ENCODE measurements at regions not wholly inside any gene's neighbourhood (a gene's known extent, or its start where the extent isn't known, plus 50 kb on each side); places are given as distances from the start of the nearest gene placed in this dataset.
"Not testable (repeated sequence)": the region's sequence is repeated elsewhere in the genome, so short reads cannot be mapped to it uniquely, and the experiment has no call there.

DNA sequence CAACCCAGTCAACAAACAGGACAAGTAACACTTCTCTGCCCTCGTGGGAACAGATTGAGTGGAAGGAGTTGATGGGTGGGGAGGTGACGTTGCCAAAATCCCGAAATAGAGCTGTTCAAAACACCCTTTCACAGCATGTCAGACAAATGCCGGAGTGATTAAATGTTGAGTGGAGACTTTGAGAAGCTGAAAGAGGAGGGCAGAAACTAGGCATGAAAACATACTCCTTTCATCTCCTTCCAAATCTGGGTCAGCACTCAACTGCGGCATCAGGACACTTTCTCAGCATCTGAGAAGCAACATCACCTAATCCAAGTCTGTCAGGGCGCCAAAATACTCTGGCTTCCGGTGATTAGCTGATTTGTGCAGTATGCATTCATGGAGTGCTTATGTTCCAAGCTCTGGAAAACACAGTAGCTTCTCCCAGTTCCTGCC is 51.5 kb upstream of the MRI1 start:
- no peak for DNase-seq
- in situ Hi-C loops (cut with HindIII; ENCODE audit: low pct_ligation_motif_present, low pct_unique_long_range_greater_than_20kb, low sequenced_read_pairs), result no loop called here

DNA sequence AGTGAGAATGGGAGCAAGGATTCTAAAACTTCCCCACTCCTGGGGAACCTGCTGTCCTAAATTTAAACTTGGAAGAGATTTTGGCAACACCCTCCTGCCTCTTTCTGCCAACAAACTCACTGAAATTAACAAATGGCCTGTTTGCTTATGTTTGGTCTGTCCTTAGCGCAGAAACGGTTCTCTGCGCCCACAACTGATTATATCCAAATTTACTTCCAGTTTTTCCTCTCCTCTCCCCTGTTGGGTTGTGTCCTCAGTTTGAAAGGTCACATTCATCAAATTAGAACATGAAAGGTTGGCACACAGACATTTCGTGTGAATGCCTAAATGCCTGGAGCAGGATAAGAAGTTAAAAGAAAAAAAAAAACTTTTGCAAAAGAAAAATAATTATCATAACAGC is 56.4 kb upstream of the MRI1 start:
- in situ Hi-C loops (cut with HindIII; ENCODE audit: low pct_ligation_motif_present, low pct_unique_long_range_greater_than_20kb, low sequenced_read_pairs), result no loop called here
- DNase-seq, result no peak

DNA sequence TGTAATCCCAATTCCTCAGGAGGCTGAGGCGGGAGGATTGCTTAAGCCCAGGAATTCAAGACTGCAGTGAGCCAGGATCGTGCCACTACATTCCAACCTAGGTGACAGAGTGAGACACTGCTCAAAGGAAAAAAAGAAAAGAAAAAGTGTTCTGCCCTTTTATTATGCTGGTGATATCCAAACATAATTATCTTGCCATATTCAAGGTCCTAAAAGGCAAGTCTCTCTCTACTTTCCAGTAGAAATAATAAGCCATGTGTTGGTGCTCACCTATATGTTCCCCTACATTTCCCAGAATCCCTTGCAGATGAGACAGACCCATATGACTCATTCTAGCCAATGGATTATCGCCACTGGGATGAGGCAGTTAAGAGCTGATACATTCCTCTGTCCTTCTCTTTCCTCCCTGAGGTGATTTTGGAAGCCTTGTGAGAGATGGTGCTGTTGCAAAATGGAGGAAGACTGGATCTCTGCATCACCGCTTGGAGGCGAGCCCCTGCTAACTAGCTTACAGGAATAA is 58.3 kb upstream of the MRI1 start:
- DNase-seq, result no peak

DNA sequence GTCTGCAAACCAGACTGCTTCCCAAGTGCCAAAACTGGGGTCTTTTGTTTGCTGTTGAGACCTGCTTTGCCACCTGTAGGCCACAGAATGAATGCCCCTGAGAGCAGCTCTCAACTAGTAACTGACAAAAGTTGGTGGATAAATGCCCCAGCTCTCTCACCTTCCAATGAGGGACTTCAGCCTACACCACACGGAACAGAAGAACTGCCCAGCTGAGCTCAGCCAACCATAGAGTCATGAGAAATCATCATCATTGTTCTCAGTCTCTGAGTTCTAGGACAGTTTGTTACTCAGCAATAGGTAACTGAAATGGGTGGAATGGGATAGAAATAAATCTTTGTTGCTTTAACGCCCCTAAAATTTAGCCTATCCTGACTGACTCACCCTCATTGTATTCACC is 59.1 kb upstream of the MRI1 start:
- in situ Hi-C loops (cut with HindIII; ENCODE audit: low pct_ligation_motif_present, low pct_unique_long_range_greater_than_20kb, low sequenced_read_pairs), result no loop called here
- DNase-seq, result no peak

More for the DNA sequence above, 58.3 kb upstream of the MRI1 start:
- in situ Hi-C loops (cut with HindIII; ENCODE audit: low pct_ligation_motif_present, low pct_unique_long_range_greater_than_20kb, low sequenced_read_pairs), result no loop called here

DNA sequence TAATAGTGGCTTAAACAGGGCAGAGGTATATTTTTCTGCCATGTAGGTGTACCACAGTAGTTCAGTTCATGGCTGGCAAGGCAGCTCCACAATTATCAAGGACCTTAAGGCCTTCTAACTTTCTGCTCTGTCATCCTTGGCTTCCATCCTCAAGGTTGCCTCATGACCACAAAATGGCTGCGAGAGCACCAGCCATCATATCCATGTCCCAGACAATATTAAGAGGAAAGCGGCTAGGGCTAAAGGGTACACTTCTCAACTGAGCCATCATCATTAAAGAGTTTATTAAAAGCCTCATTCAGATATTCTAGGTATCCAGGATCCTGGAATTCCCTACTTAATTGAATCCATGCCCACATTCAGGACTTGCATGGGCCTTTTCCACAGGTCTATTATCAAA is 62.7 kb upstream of the MRI1 start:
- no peak for DNase-seq
- in situ Hi-C loops (cut with HindIII; ENCODE audit: low pct_ligation_motif_present, low pct_unique_long_range_greater_than_20kb, low sequenced_read_pairs), result no loop called here

DNA sequence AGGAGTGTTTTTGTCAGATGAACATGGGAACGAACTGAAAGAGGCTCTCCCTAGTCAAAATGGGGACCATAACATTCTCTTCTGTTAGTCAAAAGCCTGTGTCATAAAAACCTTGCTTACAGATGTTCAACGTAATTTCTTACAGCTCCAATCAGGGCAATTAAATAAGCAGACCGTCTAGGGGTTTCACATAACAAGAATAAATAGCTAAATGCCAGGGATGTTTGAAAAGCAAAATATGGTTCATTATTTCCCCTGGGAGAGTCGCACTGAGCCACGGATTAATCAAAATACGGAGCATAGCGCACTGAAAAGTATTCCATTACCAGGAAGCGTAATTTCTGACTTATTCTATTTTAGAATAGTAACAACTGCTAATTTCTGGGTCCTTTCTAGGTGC is 63.7 kb upstream of the MRI1 start:
- in situ Hi-C loops (cut with HindIII; ENCODE audit: low pct_ligation_motif_present, low pct_unique_long_range_greater_than_20kb, low sequenced_read_pairs), result no loop called here
- no peak for DNase-seq

DNA sequence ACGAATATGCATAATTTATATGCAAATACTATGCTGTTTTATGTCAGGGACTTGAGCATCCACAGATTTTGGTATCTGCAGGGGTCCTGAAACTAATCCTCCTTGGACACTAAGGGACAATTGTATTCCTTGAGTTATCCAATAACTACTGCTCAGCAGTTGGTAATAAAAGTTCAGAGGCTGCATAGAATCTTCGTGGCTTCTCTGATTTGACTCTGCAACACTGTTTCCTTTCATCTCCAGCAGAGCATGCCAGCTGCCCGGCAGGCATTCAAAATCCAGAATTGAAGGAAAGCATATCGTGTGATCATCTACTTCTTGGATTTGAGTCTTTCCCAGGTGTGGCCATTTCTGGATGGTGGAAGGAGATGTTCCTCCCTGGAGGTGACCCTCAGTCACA is 64.5 kb upstream of the MRI1 start:
- in situ Hi-C loops (cut with HindIII; ENCODE audit: low pct_ligation_motif_present, low pct_unique_long_range_greater_than_20kb, low sequenced_read_pairs), result no loop called here
- no peak for DNase-seq

DNA sequence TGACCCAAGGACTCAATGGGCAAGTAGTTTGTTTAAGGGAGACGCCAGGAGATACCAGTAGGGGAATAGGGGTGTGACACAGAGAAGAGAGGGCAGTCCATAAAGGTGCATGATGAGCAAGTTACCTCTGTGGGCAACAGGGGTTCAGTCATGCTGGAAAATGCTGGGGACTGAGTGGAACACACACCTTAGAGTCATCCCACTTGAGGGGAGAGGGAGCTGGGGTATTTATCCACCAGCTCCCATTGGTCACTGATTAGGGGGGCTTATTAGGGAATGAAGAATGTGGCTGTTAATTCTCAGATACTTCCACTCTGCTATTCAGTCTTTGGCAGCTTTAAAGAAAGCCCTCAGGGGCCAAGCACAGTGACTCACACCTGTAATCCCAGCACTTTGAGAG is 67.5 kb upstream of the MRI1 start:
- in situ Hi-C loops (cut with HindIII; ENCODE audit: low pct_ligation_motif_present, low pct_unique_long_range_greater_than_20kb, low sequenced_read_pairs), result no loop called here
- DNase-seq, result no peak

DNA sequence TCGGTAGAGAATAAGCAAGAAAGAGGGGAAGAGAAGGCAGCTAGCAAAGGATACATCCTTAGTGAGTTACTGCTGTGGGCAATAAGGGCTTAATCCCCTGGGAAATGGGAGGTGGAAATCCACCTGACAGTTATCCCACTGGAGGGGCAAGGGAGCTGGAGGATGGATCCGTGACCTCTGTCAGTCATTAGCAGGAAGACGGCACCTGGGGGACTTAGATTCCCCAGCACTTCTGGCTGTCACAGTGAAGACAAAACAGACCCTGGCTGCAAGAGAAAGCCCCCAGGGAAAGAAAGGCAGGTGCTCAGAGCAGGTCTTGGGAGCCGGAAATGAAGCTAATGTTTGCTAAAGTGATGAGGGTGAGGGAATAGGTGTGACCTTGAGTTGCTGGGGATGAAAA is 70.4 kb upstream of the MRI1 start:
- no peak for DNase-seq
- in situ Hi-C loops (cut with HindIII; ENCODE audit: low pct_ligation_motif_present, low pct_unique_long_range_greater_than_20kb, low sequenced_read_pairs), result no loop called here

DNA sequence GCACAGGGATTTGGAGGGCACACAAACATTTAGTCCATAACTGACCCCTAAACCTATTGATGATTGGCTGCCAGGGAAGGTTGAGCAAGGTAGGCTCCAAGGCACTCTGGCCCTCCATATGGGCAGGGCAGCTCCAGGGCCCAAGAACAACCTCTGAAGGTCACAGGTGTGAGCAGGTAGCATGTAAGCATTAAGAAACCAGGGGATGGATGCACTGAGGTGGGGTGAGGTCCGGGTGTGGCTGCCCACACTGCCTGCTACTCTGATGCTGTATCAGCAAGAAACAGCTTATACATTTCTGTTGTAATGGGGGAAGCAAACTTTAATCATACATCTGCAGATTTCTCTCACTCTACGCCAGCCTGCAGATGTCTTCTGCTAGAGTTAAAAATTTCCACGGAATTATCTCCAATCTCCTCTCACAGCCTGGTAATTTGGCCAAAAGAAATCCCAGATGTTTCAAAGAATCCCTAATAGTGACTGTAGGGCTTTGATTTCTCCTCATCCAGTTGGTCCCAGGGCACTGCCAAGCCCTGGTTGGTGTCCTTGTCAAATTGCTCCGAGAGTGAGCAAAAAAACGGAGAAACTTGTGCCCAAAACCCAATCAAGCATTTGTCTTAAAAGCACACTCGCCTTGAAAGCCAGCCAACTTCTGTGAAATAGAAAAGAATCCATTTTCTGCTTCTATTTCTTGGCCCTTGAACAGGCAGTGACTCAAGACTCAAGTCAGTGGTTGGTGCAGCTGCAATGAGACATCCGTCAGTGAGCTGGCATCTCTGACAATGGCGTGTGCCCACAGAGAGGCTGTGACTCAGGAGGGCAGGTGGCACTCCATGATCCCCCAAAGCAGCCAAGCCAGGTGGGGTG is 72.5 kb upstream of the MRI1 start:
- peak; percentile 81 for DNase-seq

DNA sequence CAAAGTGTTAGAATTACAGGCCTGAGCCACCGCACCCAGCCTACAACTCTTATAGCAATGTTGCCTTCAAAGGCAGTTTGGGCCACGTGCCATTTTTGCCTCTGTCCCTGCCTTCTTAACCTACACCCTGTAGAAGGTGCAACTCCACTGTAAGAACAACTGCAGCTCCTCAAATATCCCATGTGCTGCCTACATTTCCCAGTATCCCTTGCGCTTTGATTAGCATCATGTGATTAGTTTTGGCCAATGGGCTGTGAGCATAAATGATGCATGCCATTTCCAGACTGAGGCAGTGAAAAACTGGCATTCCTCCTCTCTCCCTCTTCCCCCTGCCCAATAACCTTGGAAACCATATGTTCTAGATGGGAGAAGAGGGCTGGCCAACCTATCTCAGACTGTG is 75.2 kb upstream of the MRI1 start:
- no peak for DNase-seq
- in situ Hi-C loops (cut with HindIII; ENCODE audit: low pct_ligation_motif_present, low pct_unique_long_range_greater_than_20kb, low sequenced_read_pairs), result no loop called here

More for the DNA sequence above, 72.5 kb upstream of the MRI1 start:
- in situ Hi-C loops (cut with HindIII; ENCODE audit: low pct_ligation_motif_present, low pct_unique_long_range_greater_than_20kb, low sequenced_read_pairs), result no loop called here

DNA sequence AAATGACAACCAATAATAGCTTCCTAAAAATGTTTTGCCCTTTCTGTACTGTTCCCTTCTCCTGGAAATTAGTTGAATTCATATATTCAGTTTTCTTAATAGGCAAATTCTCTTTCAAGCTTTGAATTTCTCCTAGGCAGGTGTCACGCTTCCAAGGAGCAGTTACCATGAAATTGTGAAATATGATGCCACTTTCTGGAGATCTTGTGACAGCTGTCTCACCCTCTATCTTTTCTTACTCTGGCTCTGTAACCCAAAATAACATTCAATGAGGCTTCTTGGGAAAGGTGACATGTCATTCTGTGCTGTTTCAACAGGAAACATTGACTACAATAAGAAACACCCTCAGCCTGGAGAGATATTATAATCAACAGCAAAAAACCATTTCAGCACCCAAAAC is 80.3 kb upstream of the MRI1 start:
- in situ Hi-C loops (cut with HindIII; ENCODE audit: low pct_ligation_motif_present, low pct_unique_long_range_greater_than_20kb, low sequenced_read_pairs), result no loop called here
- DNase-seq, result no peak

DNA sequence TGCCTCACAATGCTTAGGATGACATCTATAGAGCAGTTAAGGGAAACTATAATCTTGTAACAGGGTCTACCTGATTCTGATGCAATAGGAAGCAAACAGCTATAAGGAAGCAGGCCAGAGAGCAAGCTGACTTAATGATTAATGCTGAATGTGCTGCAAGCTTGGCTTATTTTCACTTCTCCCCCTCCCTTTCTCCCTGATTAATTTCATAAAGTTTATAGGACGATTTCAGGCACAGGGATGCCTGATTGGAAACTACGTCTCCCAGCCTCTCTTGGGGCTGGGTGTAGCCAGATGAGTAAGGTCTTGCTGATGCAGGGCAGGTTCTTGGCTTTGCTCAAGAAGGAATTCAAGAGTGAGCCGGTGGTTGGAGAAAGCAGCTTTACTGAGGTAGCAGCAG is 82.8 kb upstream of the MRI1 start:
- no peak for DNase-seq
- in situ Hi-C loops (cut with HindIII; ENCODE audit: low pct_ligation_motif_present, low pct_unique_long_range_greater_than_20kb, low sequenced_read_pairs), result no loop called here

DNA sequence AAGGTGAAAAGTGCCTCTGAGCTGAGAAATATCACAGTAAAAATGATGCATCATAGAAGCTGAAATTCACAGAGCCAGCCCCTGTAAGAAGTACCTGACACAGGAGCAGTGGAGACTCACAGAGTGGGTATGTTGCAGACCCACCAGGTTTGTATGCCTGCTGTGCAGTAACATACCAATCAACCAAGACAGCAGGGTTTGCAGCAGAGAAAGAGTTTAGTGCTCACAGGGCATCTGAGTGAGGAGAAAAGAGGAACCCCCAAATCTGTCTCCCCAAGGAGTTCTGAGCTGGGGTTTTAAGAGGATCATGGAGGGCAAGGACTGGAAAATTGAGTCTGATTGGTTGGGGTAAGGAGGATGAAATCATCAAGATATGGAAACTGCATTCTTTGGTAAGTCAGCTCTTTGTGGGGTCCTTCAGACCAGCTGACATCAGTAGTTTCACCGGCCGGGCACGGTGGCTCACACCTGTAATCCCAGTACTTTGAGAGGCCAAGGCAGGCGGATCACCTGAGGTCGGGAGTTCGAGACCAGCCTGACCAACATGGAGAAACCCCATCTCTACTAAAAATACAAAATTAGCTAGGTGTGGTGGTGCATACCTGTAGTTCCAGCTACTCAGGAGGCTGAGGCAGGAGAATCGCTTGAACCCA is 83.5 kb upstream of the MRI1 start:
- DNase-seq; in situ Hi-C loops (cut with HindIII; ENCODE audit: low pct_ligation_motif_present, low pct_unique_long_range_greater_than_20kb, low sequenced_read_pairs): not testable (repeated sequence)

DNA sequence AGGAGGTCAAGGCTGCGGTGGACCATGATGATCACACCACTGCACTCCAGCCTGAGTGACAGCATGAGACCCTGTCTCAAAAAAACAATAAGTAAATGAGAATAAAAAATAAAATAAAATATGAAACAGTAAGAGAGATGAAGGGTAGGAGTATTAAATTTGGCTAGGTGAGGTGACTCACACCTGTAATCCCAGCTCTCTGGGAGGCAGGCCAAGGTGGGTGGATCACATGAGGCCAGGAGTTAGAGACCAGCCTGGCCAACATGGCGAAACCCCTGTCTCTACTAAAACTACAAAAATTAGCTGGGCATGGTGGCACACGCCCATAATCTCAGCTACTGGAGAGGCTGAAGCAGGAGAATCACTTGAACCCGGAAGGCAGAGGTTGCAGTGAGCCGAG is 87.4 kb upstream of the MRI1 start:
- in situ Hi-C loops (cut with HindIII; ENCODE audit: low pct_ligation_motif_present, low pct_unique_long_range_greater_than_20kb, low sequenced_read_pairs); DNase-seq: not testable (repeated sequence)

DNA sequence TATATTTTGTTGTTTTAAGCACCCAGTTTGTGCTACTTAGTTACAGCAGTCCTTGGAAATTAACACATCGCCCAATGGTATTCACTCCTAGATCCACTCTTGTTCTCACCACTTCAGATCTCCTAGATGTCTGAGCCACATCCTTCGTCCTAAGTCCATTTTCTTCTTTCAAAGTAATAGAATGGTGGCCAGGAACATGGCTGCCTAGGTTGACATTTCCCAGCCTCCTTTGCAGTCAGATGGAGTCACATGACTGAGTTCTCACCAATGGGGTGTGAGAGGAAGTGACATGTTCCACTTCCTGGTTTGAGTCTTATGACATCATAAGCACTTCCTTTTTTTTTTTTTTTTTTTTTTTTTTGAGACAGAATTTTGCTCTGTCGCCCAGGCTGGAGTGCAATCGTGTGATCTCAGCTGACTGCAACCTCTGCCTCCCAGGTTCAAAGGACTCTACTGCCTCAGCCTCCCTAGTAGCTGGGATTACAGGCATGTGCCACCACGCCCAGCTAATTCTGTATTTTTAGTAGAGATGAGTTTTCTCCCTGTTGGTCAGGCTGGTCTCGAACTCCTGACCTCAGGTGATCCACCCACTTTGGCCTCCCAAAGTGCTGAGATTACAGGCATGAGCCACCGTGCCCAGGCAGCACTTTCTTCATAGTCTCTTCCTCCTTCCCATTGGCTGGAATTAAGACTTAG is 91.7 kb upstream of the MRI1 start:
- peak; percentile 17 for DNase-seq
- in situ Hi-C loops (cut with HindIII; ENCODE audit: low pct_ligation_motif_present, low pct_unique_long_range_greater_than_20kb, low sequenced_read_pairs), result not testable (repeated sequence)

DNA sequence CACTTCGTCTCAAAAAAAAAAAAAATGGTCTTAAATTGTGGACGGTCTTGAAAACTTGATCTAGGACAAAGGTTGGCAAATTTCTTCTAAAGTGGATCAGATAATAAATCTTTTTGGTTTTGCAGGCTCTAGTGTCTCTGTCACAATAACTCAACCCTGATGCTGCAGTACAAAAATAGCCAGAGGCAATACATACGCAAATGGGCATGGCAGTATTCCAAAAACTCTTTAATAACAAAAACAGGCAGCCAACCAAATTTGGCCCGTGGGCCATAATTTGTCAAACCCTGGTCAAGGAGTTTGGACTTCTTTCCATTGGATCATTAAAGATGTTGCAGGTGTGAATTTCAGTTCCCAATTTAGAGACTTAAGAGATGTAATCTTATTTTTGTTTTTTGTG is 93.5 kb upstream of the MRI1 start:
- in situ Hi-C loops (cut with HindIII; ENCODE audit: low pct_ligation_motif_present, low pct_unique_long_range_greater_than_20kb, low sequenced_read_pairs), result no loop called here
- DNase-seq, result no peak

DNA sequence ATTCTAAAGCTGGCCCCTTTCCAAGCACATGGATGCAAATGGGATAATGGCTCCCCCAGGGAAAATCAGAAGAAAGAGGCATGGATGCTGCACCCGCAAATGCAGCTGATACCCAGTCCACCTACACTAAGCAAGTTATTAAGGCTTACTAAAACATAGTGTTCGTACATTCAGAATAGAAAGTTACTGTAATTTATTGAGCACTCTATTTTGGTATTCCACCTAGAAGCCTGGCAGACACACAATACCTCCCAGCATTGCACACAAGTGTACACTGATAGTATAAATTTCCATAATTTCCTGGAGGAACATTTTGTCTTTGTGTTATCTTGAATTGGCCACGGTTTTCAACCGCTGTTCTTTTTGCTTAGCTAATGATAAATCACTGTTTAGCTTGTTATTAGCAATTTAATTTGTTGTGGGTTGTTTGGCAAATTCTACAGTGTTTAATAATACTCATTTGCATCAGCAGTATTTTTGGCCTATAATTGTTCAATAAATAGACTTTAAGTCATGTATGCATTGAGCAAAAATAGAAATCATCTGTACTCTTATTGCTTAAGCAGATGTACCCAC is 94.5 kb upstream of the MRI1 start:
- no peak for DNase-seq
- in situ Hi-C loops (cut with HindIII; ENCODE audit: low pct_ligation_motif_present, low pct_unique_long_range_greater_than_20kb, low sequenced_read_pairs), result no loop called here

DNA sequence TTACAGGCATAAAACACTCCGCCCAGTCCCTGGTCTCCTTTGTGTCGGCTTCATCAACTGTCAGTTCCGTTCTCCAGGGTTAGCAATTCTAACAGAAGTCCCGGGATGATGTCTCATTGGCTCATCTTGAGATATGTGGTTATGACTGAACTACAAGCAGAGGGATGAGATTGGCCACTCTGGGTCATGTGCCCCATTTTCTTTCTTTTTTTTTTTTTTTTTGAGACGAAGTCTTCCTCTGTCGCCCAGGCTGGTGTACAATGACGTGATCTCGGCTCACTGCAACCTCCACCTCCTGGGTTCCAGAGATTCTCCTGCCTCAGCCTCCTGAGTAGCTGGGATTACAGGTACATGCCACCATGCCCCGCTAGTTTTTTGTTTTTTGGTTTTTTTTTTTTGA is 95.4 kb upstream of the MRI1 start:
- DNase-seq, result no peak
- in situ Hi-C loops (cut with HindIII; ENCODE audit: low pct_ligation_motif_present, low pct_unique_long_range_greater_than_20kb, low sequenced_read_pairs), result no loop called here

Data from ACHN (cell line).